Smooth muscle cell (in vitro differentiated cells): ENCODE measurements at regions not wholly inside any gene's neighbourhood (a gene's known extent, or its start where the extent isn't known, plus 50 kb on each side); places are given as distances from the start of the nearest gene placed in this dataset.
A peak's percentile ranks its signal among the peaks of the same experiment; 100 is the strongest.

ENCODE experiments used
- DNase-seq: peaks from one replicate; lab custom pipeline; 2025; ENCODE audit not compliant: unreplicated experiment; lab: John Stamatoyannopoulos, UW
- H2AFZ ChIP-seq: fragments of 200-600 bp; sonication (generic); 2 replicates; pipeline ENCODE4 v1.6.0; 2016; ENCODE audit warnings: antibody characterized with exemption, low read depth, mild to moderate bottlenecking
- H3F3A ChIP-seq: fragments of 200-600 bp; sonication (generic); 2 replicates; pipeline ENCODE4 v1.6.0; 2017; ENCODE audit warnings: antibody characterized with exemption, low read depth
- H3K27ac ChIP-seq: fragments of 200-600 bp; sonication (generic); 2 replicates; pipeline ENCODE4 v1.5.1; 2016; ENCODE audit warnings: low read depth, mild to moderate bottlenecking
- H3K27me3 ChIP-seq: fragments of 200-600 bp; sonication (generic); 2 replicates; pipeline ENCODE4 v1.6.1; 2016; ENCODE audit warnings: low read depth, mild to moderate bottlenecking
- H3K36me3 ChIP-seq: fragments of 200-600 bp; sonication (generic); 2 replicates; pipeline ENCODE4 v1.5.1; 2016; ENCODE audit warnings: low read depth
- H3K4me1 ChIP-seq: fragments of 200-600 bp; sonication (generic); 2 replicates; pipeline ENCODE4 v1.5.1; 2016; ENCODE audit warnings: low read depth
- H3K4me2 ChIP-seq: fragments of 200-600 bp; sonication (generic); 2 replicates; pipeline ENCODE4 v1.6.0; 2016; ENCODE audit warnings: mild to moderate bottlenecking
- H3K4me3 ChIP-seq: fragments of 200-600 bp; sonication (generic); 2 replicates; pipeline ENCODE4 v1.5.1; 2016; ENCODE audit warnings: mild to moderate bottlenecking
- H3K79me2 ChIP-seq: fragments of 200-600 bp; sonication (generic); 2 replicates; pipeline ENCODE4 v1.6.0; 2016; ENCODE audit warnings: low read depth, mild to moderate bottlenecking
- H3K9ac ChIP-seq: fragments of 200-600 bp; sonication (generic); 2 replicates; pipeline ENCODE4 v1.6.0; 2016; ENCODE audit warnings: low read depth
- H3K9me3 ChIP-seq: fragments of 200-600 bp; sonication (generic); replicated peaks from 2 replicates; pipeline ENCODE4 v1.5.1; 2016; ENCODE audit warnings: low read depth
- H4K20me1 ChIP-seq: fragments of 200-600 bp; sonication (generic); 2 replicates; pipeline ENCODE4 v1.6.0; 2016; ENCODE audit warnings: low read depth
- WGBS: methylation state at CpG from one replicate; pipeline ENCODE4 v1.1.7; 2016; ENCODE audit warnings: low lambda C conversion rate; 5-methylcytosine and 5-hydroxymethylcytosine counted together
- TF ChIP-seq, protein P1 (sequence below): fragments of 200-600 bp; sonication (generic); IDR thresholded peaks from 2 replicates; pipeline ENCODE4 v1.5.1; 2017; ENCODE audit warnings: borderline replicate concordance, mild to moderate bottlenecking, antibody characterized with exemption; ENCODE audit not compliant: insufficient read depth, poor library complexity, severe bottlenecking

DNA sequence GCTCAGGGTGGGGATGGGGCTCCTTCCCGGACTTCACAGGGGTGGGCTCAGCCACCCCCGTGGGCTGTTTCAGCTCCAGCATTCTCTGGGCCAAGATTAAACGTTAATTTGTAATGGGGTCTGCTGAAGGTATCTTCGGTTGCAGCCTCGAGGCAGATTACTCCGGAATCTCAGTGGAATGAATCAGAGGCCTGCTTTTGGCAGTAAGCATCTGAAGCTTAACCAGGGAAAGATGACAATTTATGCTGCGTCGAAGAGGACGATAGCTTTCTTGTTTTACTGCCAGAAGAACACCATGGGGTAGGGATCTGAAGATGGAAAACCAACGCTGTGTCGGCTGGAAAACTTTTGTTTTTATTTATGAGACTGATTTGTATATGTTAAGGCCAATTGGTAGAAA, 129.2 kb upstream of the MSX1 start:
- Histone ChIP-seq H3F3A (no peaks in the 10 kb centered on the region), H3K4me2 (no peak overlapping the region), H3K36me3 (no peaks in the 10 kb centered on the region), H3K27ac (no peak overlapping the region), H3K9ac (no peak overlapping the region), H4K20me1 (no peaks in the 10 kb centered on the region), H3K27me3 (no peaks in the 10 kb centered on the region), H2AFZ (no peak overlapping the region), H3K79me2 (no peaks in the 10 kb centered on the region), H3K4me3 (no peak overlapping the region), H3K4me1 (no peaks in the 10 kb centered on the region), H3K9me3 (no peaks in the 10 kb centered on the region)
- no peak for DNase-seq
- TF ChIP-seq, protein P1, sequence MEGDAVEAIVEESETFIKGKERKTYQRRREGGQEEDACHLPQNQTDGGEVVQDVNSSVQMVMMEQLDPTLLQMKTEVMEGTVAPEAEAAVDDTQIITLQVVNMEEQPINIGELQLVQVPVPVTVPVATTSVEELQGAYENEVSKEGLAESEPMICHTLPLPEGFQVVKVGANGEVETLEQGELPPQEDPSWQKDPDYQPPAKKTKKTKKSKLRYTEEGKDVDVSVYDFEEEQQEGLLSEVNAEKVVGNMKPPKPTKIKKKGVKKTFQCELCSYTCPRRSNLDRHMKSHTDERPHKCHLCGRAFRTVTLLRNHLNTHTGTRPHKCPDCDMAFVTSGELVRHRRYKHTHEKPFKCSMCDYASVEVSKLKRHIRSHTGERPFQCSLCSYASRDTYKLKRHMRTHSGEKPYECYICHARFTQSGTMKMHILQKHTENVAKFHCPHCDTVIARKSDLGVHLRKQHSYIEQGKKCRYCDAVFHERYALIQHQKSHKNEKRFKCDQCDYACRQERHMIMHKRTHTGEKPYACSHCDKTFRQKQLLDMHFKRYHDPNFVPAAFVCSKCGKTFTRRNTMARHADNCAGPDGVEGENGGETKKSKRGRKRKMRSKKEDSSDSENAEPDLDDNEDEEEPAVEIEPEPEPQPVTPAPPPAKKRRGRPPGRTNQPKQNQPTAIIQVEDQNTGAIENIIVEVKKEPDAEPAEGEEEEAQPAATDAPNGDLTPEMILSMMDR, result no peak
- WGBS, result 30% methylated on average over 11 of the region's 11 CpGs

DNA sequence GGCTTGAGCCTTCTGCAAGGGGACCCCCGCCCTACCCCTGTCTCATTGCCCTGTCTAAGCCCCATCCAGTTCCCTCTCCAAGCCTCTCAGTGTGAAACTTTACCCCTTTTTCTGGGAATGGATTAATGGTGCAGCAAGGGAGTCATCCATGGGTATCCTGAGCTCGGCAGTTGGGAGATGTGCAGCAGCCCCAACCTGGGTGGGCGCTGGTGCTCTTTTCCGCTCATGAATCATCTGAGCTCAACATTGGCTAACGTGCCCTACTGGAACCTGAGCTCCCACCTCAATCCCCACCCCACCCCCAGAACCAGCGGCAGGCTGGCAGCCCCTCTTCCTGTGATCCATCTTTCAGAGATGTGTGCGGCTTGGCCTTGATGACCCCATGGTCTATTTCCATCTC, 130.3 kb upstream of the MSX1 start:
- 96% methylated on average over 7 of the region's 7 CpGs for WGBS
- Histone ChIP-seq H3K36me3 (no peaks in the 10 kb centered on the region), H3K4me1 (no peaks in the 10 kb centered on the region), H3K9ac (no peak overlapping the region), H3K9me3 (no peaks in the 10 kb centered on the region), H2AFZ (no peak overlapping the region), H3K27ac (no peak overlapping the region), H3K27me3 (no peaks in the 10 kb centered on the region), H4K20me1 (no peaks in the 10 kb centered on the region), H3F3A (no peaks in the 10 kb centered on the region), H3K79me2 (no peaks in the 10 kb centered on the region), H3K4me3 (no peak overlapping the region), H3K4me2 (no peak overlapping the region)
- TF ChIP-seq, protein P1, result no peak
- DNase-seq, result no peak

DNA sequence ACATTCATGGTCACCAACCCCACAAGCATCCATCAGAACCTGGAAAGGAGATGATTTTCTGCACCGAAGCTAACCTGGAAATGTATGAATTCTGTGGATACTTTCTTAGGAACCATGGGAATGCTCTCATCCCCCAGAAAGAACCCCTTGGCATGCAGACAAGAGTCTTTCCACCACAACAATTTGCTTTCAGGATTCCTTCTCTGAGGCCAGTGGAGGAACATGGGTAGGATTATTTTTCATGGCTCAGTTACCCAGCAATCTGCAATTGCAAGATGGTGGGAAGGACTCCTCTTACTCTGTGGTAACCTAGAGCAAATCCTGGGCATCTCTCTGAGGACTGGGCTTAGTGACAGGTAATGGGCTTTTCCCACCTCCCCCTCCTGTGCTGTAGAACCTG, 131.9 kb upstream of the MSX1 start:
- H3K4me1 ChIP-seq, result no peaks in the 10 kb centered on the region
- H3K79me2 ChIP-seq, result no peaks in the 10 kb centered on the region
- no peaks in the 10 kb centered on the region for H3K36me3 ChIP-seq
- TF ChIP-seq, protein P1, result no peak
- H3K27me3 ChIP-seq, result no peaks in the 10 kb centered on the region
- no peaks in the 10 kb centered on the region for H4K20me1 ChIP-seq
- no peak overlapping the region for H3K4me2 ChIP-seq
- no peak overlapping the region for H3K9ac ChIP-seq
- H3K27ac ChIP-seq, result no peak overlapping the region
- DNase-seq, result no peak
- H2AFZ ChIP-seq, result no peak overlapping the region
- H3K4me3 ChIP-seq, result no peak overlapping the region
- WGBS, result 41% methylated on average over 1 of the region's 1 CpG
- no peaks in the 10 kb centered on the region for H3F3A ChIP-seq
- no peaks in the 10 kb centered on the region for H3K9me3 ChIP-seq

DNA sequence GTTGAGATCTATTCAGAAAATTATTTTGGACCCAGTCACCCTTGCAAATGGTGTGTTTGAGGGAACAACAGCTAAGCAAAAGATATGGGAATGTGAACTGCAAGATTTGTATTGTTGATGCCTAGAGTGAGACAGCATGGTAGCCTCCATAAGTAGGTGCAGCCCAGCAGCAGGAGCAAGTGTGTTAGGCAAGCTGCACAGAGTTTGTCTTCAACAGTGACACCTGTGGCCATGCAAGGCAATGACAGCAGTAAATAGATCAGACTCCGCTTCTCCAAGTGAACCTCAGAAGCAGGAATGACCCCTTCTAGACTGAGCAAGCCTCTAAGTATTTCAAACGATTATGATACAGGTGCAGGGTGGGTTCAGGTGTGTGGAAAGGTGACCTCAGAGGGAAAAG, 133.4 kb upstream of the MSX1 start:
- H4K20me1 ChIP-seq, result no peaks in the 10 kb centered on the region
- H3K4me3 ChIP-seq, result no peak overlapping the region
- no peaks in the 10 kb centered on the region for H3K36me3 ChIP-seq
- TF ChIP-seq, protein P1, result peak; percentile 31
- H3F3A ChIP-seq, result no peaks in the 10 kb centered on the region
- no peak overlapping the region for H3K4me2 ChIP-seq
- 71% methylated on average over 2 of the region's 2 CpGs for WGBS
- H3K27ac ChIP-seq, result no peak overlapping the region
- H3K9me3 ChIP-seq, result no peaks in the 10 kb centered on the region
- no peak for DNase-seq
- no peaks in the 10 kb centered on the region for H3K79me2 ChIP-seq
- H3K9ac ChIP-seq, result no peak overlapping the region
- no peaks in the 10 kb centered on the region for H3K27me3 ChIP-seq
- H3K4me1 ChIP-seq, result no peaks in the 10 kb centered on the region
- no peak overlapping the region for H2AFZ ChIP-seq
